H9 (cell line): ENCODE measurements at regions not wholly inside any gene's neighbourhood (a gene's known extent, or its start where the extent isn't known, plus 50 kb on each side); places are given as distances from the start of the nearest gene placed in this dataset.

Experiments
- DNase-seq: peaks from one replicate; pipeline ENCODE4 v3.0.0-alpha.2; 2017
- H2AFZ ChIP-seq: one replicate; pipeline ENCODE4 v1.6.1; 2013; ENCODE audit warnings: mild to moderate bottlenecking, low read length, control low read depth, moderate library complexity
- H2AK5ac ChIP-seq: 2 replicates; pipeline ENCODE4 v1.6.1; 2013; ENCODE audit warnings: low read length, control low read depth, mixed read lengths; ENCODE audit not compliant: insufficient read length
- H2BK120ac ChIP-seq: one replicate; pipeline ENCODE4 v1.6.1; 2013; ENCODE audit warnings: low read depth, mild to moderate bottlenecking, low read length, control low read depth, inconsistent platforms; ENCODE audit not compliant: poor library complexity, severe bottlenecking
- H2BK12ac ChIP-seq: 2 replicates; pipeline ENCODE4 v1.6.1; 2013; ENCODE audit warnings: low read length, control low read depth, mixed read lengths, low read depth; ENCODE audit not compliant: insufficient read length
- H2BK15ac ChIP-seq: 2 replicates; pipeline ENCODE4 v1.6.1; 2013; ENCODE audit warnings: low read depth, low read length, control low read depth
- H2BK20ac ChIP-seq: one replicate; pipeline ENCODE4 v1.6.1; 2013; ENCODE audit warnings: low read depth, mild to moderate bottlenecking, low read length, control low read depth, inconsistent platforms; ENCODE audit not compliant: poor library complexity, severe bottlenecking
- H2BK5ac ChIP-seq: 2 replicates; pipeline ENCODE4 v1.6.1; 2013; ENCODE audit warnings: low read length, control low read depth, mixed read lengths; ENCODE audit not compliant: insufficient read length
- H3K14ac ChIP-seq: 2 replicates; pipeline ENCODE4 v1.6.1; 2013; ENCODE audit warnings: low read length, control low read depth; ENCODE audit not compliant: insufficient read depth
- H3K18ac ChIP-seq: 2 replicates; pipeline ENCODE4 v1.6.1; 2013; ENCODE audit warnings: low read depth, mild to moderate bottlenecking, mixed read lengths, low read length, control low read depth; ENCODE audit not compliant: insufficient read length
- H3K23ac ChIP-seq: 2 replicates; pipeline ENCODE4 v1.6.1; 2013; ENCODE audit warnings: low read length, control low read depth, mixed read lengths, low read depth; ENCODE audit not compliant: insufficient read length
- H3K23me2 ChIP-seq: 2 replicates; pipeline ENCODE4 v1.6.1; 2013; ENCODE audit warnings: low read depth, mild to moderate bottlenecking, mixed read lengths, low read length, control low read depth; ENCODE audit not compliant: insufficient read length, poor library complexity, severe bottlenecking
- H3K27ac ChIP-seq: 2 replicates; pipeline ENCODE4 v1.5.1; 2013; ENCODE audit warnings: low read length, control low read depth, mixed read lengths, low read depth; ENCODE audit not compliant: insufficient read length
- H3K27me3 ChIP-seq: 2 replicates; pipeline ENCODE4 v1.6.1; 2013; ENCODE audit warnings: low read length, control low read depth, inconsistent platforms; ENCODE audit not compliant: insufficient read depth
- H3K4ac ChIP-seq: 2 replicates; pipeline ENCODE4 v1.6.1; 2013; ENCODE audit warnings: low read depth, mild to moderate bottlenecking, control low read depth, inconsistent platforms, low read length, moderate library complexity
- H3K4me1 ChIP-seq: 2 replicates; pipeline ENCODE4 v1.6.1; 2013; ENCODE audit warnings: low read length, control low read depth, inconsistent platforms; ENCODE audit not compliant: insufficient read depth
- H3K4me2 ChIP-seq: 2 replicates; pipeline ENCODE4 v1.6.1; 2013; ENCODE audit warnings: low read length, control low read depth, mixed read lengths; ENCODE audit not compliant: insufficient read length, insufficient read depth
- H3K56ac ChIP-seq: 2 replicates; pipeline ENCODE4 v1.6.1; 2013; ENCODE audit warnings: low read depth, mild to moderate bottlenecking, mixed read lengths, low read length, control low read depth; ENCODE audit not compliant: insufficient read length
- H3K79me1 ChIP-seq: 2 replicates; pipeline ENCODE4 v1.6.1; 2013; ENCODE audit warnings: low read depth, mild to moderate bottlenecking, moderate library complexity, low read length, control low read depth, inconsistent platforms; ENCODE audit not compliant: insufficient read depth, poor library complexity, severe bottlenecking
- H3K79me2 ChIP-seq: 2 replicates; pipeline ENCODE4 v1.6.1; 2013; ENCODE audit warnings: low read length, control low read depth, inconsistent platforms; ENCODE audit not compliant: insufficient read depth
- H3K9ac ChIP-seq: 2 replicates; pipeline ENCODE4 v1.6.1; 2013; ENCODE audit warnings: low read length, control low read depth, mixed read lengths; ENCODE audit not compliant: insufficient read length; ENCODE audit errors: extremely low read depth
- H3K9me3 ChIP-seq: one replicate; pipeline ENCODE4 v1.6.1; 2013; ENCODE audit warnings: low read depth, low read length, inconsistent platforms; ENCODE audit not compliant: control insufficient read depth
- H3T11ph ChIP-seq: one replicate; pipeline ENCODE4 v1.6.1; 2013; ENCODE audit warnings: mild to moderate bottlenecking, low read length, control low read depth, inconsistent platforms
- H4K20me1 ChIP-seq: one replicate; pipeline ENCODE4 v1.6.1; 2013; ENCODE audit not compliant: control insufficient read depth, insufficient read length, insufficient read depth
- H4K5ac ChIP-seq: 2 replicates; pipeline ENCODE4 v1.6.1; 2013; ENCODE audit warnings: low read depth, mild to moderate bottlenecking, mixed read lengths, low read length, control low read depth; ENCODE audit not compliant: insufficient read length
- H4K8ac ChIP-seq: replicated peaks from 2 replicates; pipeline ENCODE4 v1.6.1; 2013; ENCODE audit warnings: low read length, control low read depth, mixed read lengths, low read depth; ENCODE audit not compliant: insufficient read length
- H4K91ac ChIP-seq: 2 replicates; pipeline ENCODE4 v1.6.1; 2013; ENCODE audit warnings: low read depth, mild to moderate bottlenecking, moderate library complexity, mixed read lengths, low read length, control low read depth; ENCODE audit not compliant: insufficient read length
- H3K27ac Mint-ChIP-seq, 3 experiments: 2 replicates in 2 of 3; 3 replicates in 1 of 3; pipeline ENCODE4 v1.8.0; 2020 to 2021; ENCODE audit warnings: mixed read lengths in 3 of 3, mild to moderate bottlenecking in 1 of 3, moderate library complexity in 1 of 3
- H3K27me3 Mint-ChIP-seq: 2 replicates; pipeline ENCODE4 v1.8.0; 2021; ENCODE audit warnings: low read depth, mild to moderate bottlenecking, moderate library complexity, mixed read lengths
- H3K36me3 Mint-ChIP-seq, 3 experiments: 2 replicates in 2 of 3; 3 replicates in 1 of 3; pipeline ENCODE4 v1.8.0; 2020 to 2021; ENCODE audit warnings: low read depth in 3 of 3, mixed read lengths in 3 of 3; ENCODE audit not compliant: insufficient read depth in 1 of 3
- H3K4me1 Mint-ChIP-seq, 2 experiments: 2 replicates each; pipeline ENCODE4 v1.8.0; 2020; ENCODE audit warnings: mixed read lengths in 2 of 2
- H3K4me3 Mint-ChIP-seq, 2 experiments: 2 replicates in 1 of 2; 3 replicates in 1 of 2; pipeline ENCODE4 v1.8.0; 2020 to 2021; ENCODE audit warnings: mild to moderate bottlenecking in 2 of 2, mixed read lengths in 2 of 2, moderate library complexity in 1 of 2
- H3K9me3 Mint-ChIP-seq, 2 experiments: 2 replicates in 1 of 2; 3 replicates in 1 of 2; pipeline ENCODE4 v1.8.0; 2020; ENCODE audit warnings: mild to moderate bottlenecking in 2 of 2, mixed read lengths in 2 of 2, moderate library complexity in 1 of 2
- WGBS: extraction: QIAGEN DNeasy Blood & Tissue Kit; methylation state at CpG from one replicate; pipeline ENCODE4 v1.1.7; 2013; ENCODE audit warnings: missing lambda C conversion rate, low lambda C conversion rate, mixed read lengths; ENCODE audit not compliant: insufficient read length; ENCODE audit errors: extremely low coverage; 5-methylcytosine and 5-hydroxymethylcytosine counted together
- TF ChIP-seq, protein P1 (sequence below): fragments of 200-600 bp; sonication (generic); conservative IDR thresholded peaks from 3 replicates; pipeline ENCODE4 v1.8.0; 2021; ENCODE audit warnings: antibody characterized with exemption, mild to moderate bottlenecking

DNA sequence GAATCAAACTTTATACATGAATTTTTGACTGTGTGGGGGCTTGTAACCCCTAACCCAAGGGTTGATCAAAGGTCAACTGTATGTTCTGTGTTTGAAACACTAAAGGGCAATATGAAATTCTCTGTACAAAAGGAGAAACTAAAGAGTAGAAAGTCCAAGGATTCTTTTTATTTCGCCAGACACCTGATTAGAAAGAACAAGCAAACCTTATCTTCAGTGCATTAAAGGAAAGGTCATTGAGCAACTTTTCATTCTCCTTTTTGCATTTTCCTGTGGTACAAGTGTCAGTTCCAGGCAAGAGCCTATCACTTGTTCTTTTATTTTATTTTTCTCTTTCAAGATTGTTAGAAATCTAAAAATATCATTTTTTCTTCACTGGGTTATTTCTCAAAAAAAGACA, 430.1 kb upstream of the EPHA3 start:
- H3K23ac ChIP-seq = no peak overlapping the region
- TF ChIP-seq, protein P1, sequence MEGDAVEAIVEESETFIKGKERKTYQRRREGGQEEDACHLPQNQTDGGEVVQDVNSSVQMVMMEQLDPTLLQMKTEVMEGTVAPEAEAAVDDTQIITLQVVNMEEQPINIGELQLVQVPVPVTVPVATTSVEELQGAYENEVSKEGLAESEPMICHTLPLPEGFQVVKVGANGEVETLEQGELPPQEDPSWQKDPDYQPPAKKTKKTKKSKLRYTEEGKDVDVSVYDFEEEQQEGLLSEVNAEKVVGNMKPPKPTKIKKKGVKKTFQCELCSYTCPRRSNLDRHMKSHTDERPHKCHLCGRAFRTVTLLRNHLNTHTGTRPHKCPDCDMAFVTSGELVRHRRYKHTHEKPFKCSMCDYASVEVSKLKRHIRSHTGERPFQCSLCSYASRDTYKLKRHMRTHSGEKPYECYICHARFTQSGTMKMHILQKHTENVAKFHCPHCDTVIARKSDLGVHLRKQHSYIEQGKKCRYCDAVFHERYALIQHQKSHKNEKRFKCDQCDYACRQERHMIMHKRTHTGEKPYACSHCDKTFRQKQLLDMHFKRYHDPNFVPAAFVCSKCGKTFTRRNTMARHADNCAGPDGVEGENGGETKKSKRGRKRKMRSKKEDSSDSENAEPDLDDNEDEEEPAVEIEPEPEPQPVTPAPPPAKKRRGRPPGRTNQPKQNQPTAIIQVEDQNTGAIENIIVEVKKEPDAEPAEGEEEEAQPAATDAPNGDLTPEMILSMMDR = no peak
- no peak overlapping the region for H3K27ac ChIP-seq
- H2BK15ac ChIP-seq = no peak overlapping the region
- H3K79me1 ChIP-seq = no peaks in the 10 kb centered on the region
- H4K91ac ChIP-seq = no peak overlapping the region
- Mint-ChIP-seq H3K36me3 (no peaks in the 10 kb centered on the region; a peak in 1 of 7 replicates), H3K27me3 (no peaks in the 10 kb centered on the region), H3K4me3 (no peak overlapping the region), H3K27ac (no peak overlapping the region), H3K4me1 (peaks cover 9% of the 10 kb centered on the region in 2 experiments; a peak in 2 of 4 replicates), H3K9me3 (0 out of 5 replicates have a peak, but pooled peaks cover 0 to 2% of the 10 kb centered on the region in 2 experiments)
- H3K4me1 ChIP-seq = no peaks in the 10 kb centered on the region
- no peaks in the 10 kb centered on the region for H4K20me1 ChIP-seq
- no peak overlapping the region for H3K4ac ChIP-seq
- no peak overlapping the region for H4K5ac ChIP-seq
- no peak overlapping the region for H3K4me2 ChIP-seq
- no peak overlapping the region for H2AK5ac ChIP-seq
- WGBS = no CpG with 5 or more reads among the region's 1 CpG
- H2BK12ac ChIP-seq = no peak overlapping the region
- no peaks in the 10 kb centered on the region for H3K23me2 ChIP-seq
- no peak overlapping the region for H2BK120ac ChIP-seq
- no peak overlapping the region for H2AFZ ChIP-seq
- no peaks in the 10 kb centered on the region for H3K79me2 ChIP-seq
- H3K27me3 ChIP-seq = no peaks in the 10 kb centered on the region
- H3K56ac ChIP-seq = no peak overlapping the region
- no peak overlapping the region for H3K18ac ChIP-seq
- no peaks in the 10 kb centered on the region for H3K9me3 ChIP-seq
- no peak overlapping the region for H3T11ph ChIP-seq
- H3K9ac ChIP-seq = no peak overlapping the region
- H4K8ac ChIP-seq = no peak overlapping the region
- DNase-seq = no peak
- H2BK20ac ChIP-seq = no peak overlapping the region
- H3K14ac ChIP-seq = no peak overlapping the region
- H2BK5ac ChIP-seq = no peak overlapping the region
